A549 (cell line): ENCODE measurements at regions not wholly inside any gene's neighbourhood (a gene's known extent, or its start where the extent isn't known, plus 50 kb on each side); places are given as distances from the start of the nearest gene placed in this dataset.

Experiments
- ATAC-seq, 2 experiments: fragments of 200-7000 bp in 1 of 2; fragments of >200 bp in 1 of 2; cut with Nextera tagmentation in 1 of 2; cut with Tn5 transposase in 1 of 2; 3 replicates each; pipeline versions ENCODE4 v1.8.0 to v1.9.1; 2018 to 2020; ENCODE audit warnings: mild to moderate bottlenecking in 1 of 2, moderate library complexity in 1 of 2
- CTCF ChIA-PET: fragments of 300-600 bp; sonication (Branson Sonifier 250); formaldehyde crosslinking; extraction: SDS; loops from one replicate; lab custom pipeline; 2021; ENCODE audit warnings: antibody characterized with exemption, inconsistent platforms; lab: Yijun Ruan, JAX
- POLR2A ChIA-PET: fragments of 350-600 bp; formaldehyde crosslinking; extraction: SDS; loops from one replicate; lab custom pipeline; 2021; ENCODE audit warnings: antibody characterized with exemption, inconsistent platforms; lab: Yijun Ruan, JAX
- DNase-seq, 2 experiments: peaks; one replicate each; pipeline versions ENCODE4 v3.0.0 to v3.0.0-alpha.2; 2011 to 2016; ENCODE audit warnings: low read depth in 1 of 2, low spot score in 1 of 2
- FAIRE-seq: peaks from 2 replicates; lab custom pipeline; 2011; peaks lifted over from hg19 to GRCh38; lab: Jason Lieb, UNC
- H3K27ac ChIP-seq, 2 experiments: fragments of >200 bp; sonication (Bioruptor Twin); formaldehyde crosslinking; 3 replicates each; pipeline ENCODE4 v1.5.1; 2016 to 2017
- H3K4me1 ChIP-seq: fragments of >200 bp; sonication (Bioruptor Twin); formaldehyde crosslinking; 3 replicates; pipeline ENCODE4 v1.6.1; 2016
- H3K4me2 ChIP-seq: fragments of >200 bp; sonication (Bioruptor Twin); formaldehyde crosslinking; 3 replicates; pipeline ENCODE4 v1.6.1; 2016
- H3K4me3 ChIP-seq: fragments of >200 bp; sonication (Bioruptor Twin); formaldehyde crosslinking; 3 replicates; pipeline ENCODE4 v1.5.1; 2016
- H3K9me3 ChIP-seq: fragments of >200 bp; sonication (Bioruptor Twin); formaldehyde crosslinking; 3 replicates; pipeline ENCODE4 v1.6.1; 2016
- ATOH8 ChIP-seq: fragments of 250-450 bp; sonication (Bioruptor Pico); IDR thresholded peaks from 2 replicates; pipeline ENCODE4 v1.5.0; 2020; ENCODE audit warnings: low read depth, mild to moderate bottlenecking, moderate library complexity
- BCL3 ChIP-seq: fragments of >200 bp; sonication (Bioruptor Twin); formaldehyde crosslinking; IDR thresholded peaks from 3 replicates; pipeline ENCODE4 v1.6.1; 2016
- CHD4 ChIP-seq: fragments of 200-600 bp; sonication (generic); IDR thresholded peaks from 2 replicates; pipeline ENCODE4 v1.6.1; 2016; ENCODE audit warnings: antibody characterized with exemption, mild to moderate bottlenecking, borderline replicate concordance
- CTCF ChIP-seq: fragments of >200 bp; sonication (Bioruptor Twin); formaldehyde crosslinking; IDR thresholded peaks from 3 replicates; pipeline ENCODE4 v1.5.1; 2016
- ESRRA ChIP-seq: fragments of 150-350 bp; IDR thresholded peaks from 2 replicates; pipeline ENCODE4 v1.6.1; 2014; ENCODE audit warnings: mild to moderate bottlenecking, low read length, borderline replicate concordance
- FOSL2 ChIP-seq, 2 experiments: fragments of 450-650 bp in 1 of 2; fragments of >200 bp in 1 of 2; sonication (Bioruptor Twin) in 1 of 2; formaldehyde crosslinking; IDR thresholded peaks; 2 replicates each; pipeline versions ENCODE4 v1.5.0 to v1.6.1; 2016 to 2020; ENCODE audit warnings: mild to moderate bottlenecking in 1 of 2, moderate library complexity in 1 of 2
- GATA3 ChIP-seq: IDR thresholded peaks from 2 replicates; pipeline ENCODE4 v1.6.1; 2012; ENCODE audit warnings: borderline replicate concordance
- HDAC2 ChIP-seq: fragments of 200-600 bp; sonication (generic); IDR thresholded peaks from 2 replicates; pipeline ENCODE4 v1.6.1; 2016
- HEYL ChIP-seq: fragments of 250-450 bp; sonication (Bioruptor Pico); IDR thresholded peaks from 2 replicates; pipeline ENCODE4 v1.8.0; 2021; ENCODE audit warnings: mild to moderate bottlenecking, moderate library complexity
- HOXA7 ChIP-seq: fragments of 250-450 bp; sonication (Bioruptor Pico); IDR thresholded peaks from 2 replicates; pipeline ENCODE4 v1.5.0; 2020; ENCODE audit warnings: mild to moderate bottlenecking, moderate library complexity
- KDM1A ChIP-seq: fragments of 200-600 bp; sonication (generic); IDR thresholded peaks from 2 replicates; pipeline ENCODE4 v1.6.1; 2016; ENCODE audit warnings: low read depth, mild to moderate bottlenecking
- KDM5A ChIP-seq: fragments of 200-600 bp; sonication (generic); IDR thresholded peaks from 2 replicates; pipeline ENCODE4 v1.6.1; 2016; ENCODE audit warnings: antibody characterized with exemption, mild to moderate bottlenecking
- MAX ChIP-seq: IDR thresholded peaks from 2 replicates; pipeline ENCODE4 v1.6.1; 2012
- MYC ChIP-seq: IDR thresholded peaks from 2 replicates; pipeline ENCODE4 v1.6.1; 2012; ENCODE audit warnings: mild to moderate bottlenecking, inconsistent platforms, low read length, improper control_type of control experiment, borderline replicate concordance
- NPAS2 ChIP-seq: fragments of 250-450 bp; sonication (Bioruptor Pico); IDR thresholded peaks from 2 replicates; pipeline ENCODE4 v1.8.0; 2022; ENCODE audit warnings: mild to moderate bottlenecking, moderate library complexity, borderline replicate concordance
- POLR2AphosphoS2 ChIP-seq: conservative IDR thresholded peaks from 2 replicates; pipeline ENCODE4 v1.6.1; 2012; ENCODE audit warnings: low read length, improper control_type of control experiment, inconsistent platforms
- RARB ChIP-seq: fragments of 250-450 bp; sonication (Bioruptor Pico); IDR thresholded peaks from 2 replicates; pipeline ENCODE4 v1.8.0; 2021; ENCODE audit warnings: mild to moderate bottlenecking, moderate library complexity
- RNF2 ChIP-seq: fragments of 200-600 bp; sonication (generic); IDR thresholded peaks from 2 replicates; pipeline ENCODE4 v1.6.1; 2016; ENCODE audit warnings: low read depth, mild to moderate bottlenecking, antibody characterized with exemption, moderate library complexity, borderline replicate concordance
- SREBF2 ChIP-seq: fragments of 450-650 bp; IDR thresholded peaks from 2 replicates; pipeline ENCODE4 v1.6.1; 2014; ENCODE audit warnings: mild to moderate bottlenecking, moderate library complexity
- USF2 ChIP-seq: fragments of 450-650 bp; IDR thresholded peaks from 2 replicates; pipeline ENCODE4 v1.6.1; 2014; ENCODE audit warnings: antibody characterized with exemption
- ZC3H11A ChIP-seq: fragments of 450-650 bp; IDR thresholded peaks from 2 replicates; pipeline ENCODE4 v1.6.1; 2014; ENCODE audit warnings: antibody characterized with exemption, mild to moderate bottlenecking
- ZFP36 ChIP-seq: fragments of 450-650 bp; IDR thresholded peaks from 2 replicates; pipeline ENCODE4 v1.6.1; 2014; ENCODE audit warnings: borderline replicate concordance; ENCODE audit not compliant: partially characterized antibody
- WGBS: methylation state at CpG from one replicate; pipeline ENCODE4 v1.1.6; 2017; ENCODE audit errors: missing lambda C conversion rate; 5-methylcytosine and 5-hydroxymethylcytosine counted together

GRCh38 chr12:90280564-90281058 is 572.0 kb upstream of the ATP2B1 start (continued):
- no peak for TF ChIP-seq MAX
- no peak for TF ChIP-seq SREBF2
- TF ChIP-seq NPAS2 (CRISPR knock-in tag) = no peak
- no peak for TF ChIP-seq USF2
- no peak for TF ChIP-seq KDM1A
- no peak for TF ChIP-seq CTCF
- no peak for TF ChIP-seq POLR2AphosphoS2
- no peak for TF ChIP-seq ATOH8 (CRISPR knock-in tag)
- no peak for TF ChIP-seq KDM5A

GRCh38 chr12:90280033-90280432 is 571.4 kb upstream of the ATP2B1 start:
- POLR2A ChIA-PET = no interaction called here

GRCh38 chr12:90275088-90275487 is 566.5 kb upstream of the ATP2B1 start:
- DNase-seq (no peak), FAIRE-seq (no peak), ATAC-seq (no peak)
- WGBS = 39% methylated on average over 2 of the region's 2 CpGs
- H3K27ac ChIP-seq = no peak overlapping the region
- H3K4me2 ChIP-seq = no peak overlapping the region
- no peak overlapping the region for H3K4me3 ChIP-seq
- POLR2A ChIA-PET = no interaction called here
- no peaks in the 10 kb centered on the region for H3K4me1 ChIP-seq
- H3K9me3 ChIP-seq = no peaks in the 10 kb centered on the region
- CTCF ChIA-PET = no interaction called here
- TF ChIP-seq ZC3H11A (no peak), CTCF (no peak), MYC (no peak), BCL3 (no peak), SREBF2 (no peak), FOSL2 (IDR thresholded peaks at IDR 0.05) (no peak), FOSL2 (CRISPR knock-in tag; IDR thresholded peaks at IDR 0.05) (no peak), GATA3 (no peak)

More at GRCh38 chr12:90280033-90280432, 571.4 kb upstream of the ATP2B1 start:
- peaks cover 18% of the 10 kb centered on the region; the same call in 2 of the 3 replicates for H3K9me3 ChIP-seq
- H3K4me3 ChIP-seq = no peak overlapping the region
- no peak for DNase-seq
- TF ChIP-seq ESRRA = no peak
- no peak for TF ChIP-seq ZFP36
- no peak for TF ChIP-seq HEYL (CRISPR knock-in tag)
- no peak for TF ChIP-seq HOXA7 (CRISPR knock-in tag)
- TF ChIP-seq RARB (CRISPR knock-in tag) = no peak
- no peak for TF ChIP-seq CHD4
- TF ChIP-seq CTCF = no peak
- TF ChIP-seq HDAC2 = no peak
- no peak for TF ChIP-seq RNF2
- TF ChIP-seq, all 56 proteins: peak for 0
- ATAC-seq (no peak), FAIRE-seq (no peak)
- CTCF ChIA-PET = no interaction called here
- Histone ChIP-seq H3K4me2 (no peak overlapping the region), H3K4me1 (no peaks in the 10 kb centered on the region), H3K27ac (no peak overlapping the region)
- 42% methylated on average over 1 of the region's 1 CpG for WGBS
